CD8-positive, alpha-beta memory T cell (primary cell): ENCODE measurements at regions not wholly inside any gene's neighbourhood (a gene's known extent, or its start where the extent isn't known, plus 50 kb on each side); places are given as distances from the start of the nearest gene placed in this dataset.
"Not testable (repeated sequence)": the region's sequence is repeated elsewhere in the genome, so short reads cannot be mapped to it uniquely, and the experiment has no call there.

Source experiments
- CTCF ChIA-PET: fragments of 350-600 bp; sonication (Branson Sonifier 250); formaldehyde crosslinking; loops from one replicate; lab custom pipeline; 2021; ENCODE audit warnings: antibody characterized with exemption; lab: Charles Lee
- POLR2A ChIA-PET: fragments of 350-600 bp; sonication (Branson Sonifier 250); formaldehyde crosslinking; loops from one replicate; lab custom pipeline; 2021; ENCODE audit warnings: antibody characterized with exemption; lab: Charles Lee
- DNase-seq, 5 donors: peaks; one replicate each; pipeline versions ENCODE4 v3.0.0 to v3.0.0-alpha.2; 2020 to 2022; ENCODE audit warnings: mixed read lengths in 1 of 5
- H3K27ac ChIP-seq: one replicate; pipeline ENCODE4 v1.7.0; 2013; ENCODE audit warnings: low read depth, mild to moderate bottlenecking, low read length, moderate library complexity
- H3K27me3 ChIP-seq: 2 replicates; pipeline ENCODE4 v1.7.0; 2013; ENCODE audit warnings: low read length, mild to moderate bottlenecking; ENCODE audit not compliant: insufficient read depth, poor library complexity, severe bottlenecking
- H3K36me3 ChIP-seq: 2 replicates; pipeline ENCODE4 v1.7.0; 2013; ENCODE audit warnings: mild to moderate bottlenecking, low read length, moderate library complexity; ENCODE audit not compliant: insufficient read depth
- H3K4me1 ChIP-seq: 2 replicates; pipeline ENCODE4 v1.7.0; 2013; ENCODE audit warnings: mild to moderate bottlenecking, low read length, moderate library complexity; ENCODE audit not compliant: insufficient read depth
- H3K4me3 ChIP-seq: 2 replicates; pipeline ENCODE4 v1.7.0; 2013; ENCODE audit warnings: mild to moderate bottlenecking, low read length
- H3K9me3 ChIP-seq: 2 replicates; pipeline ENCODE4 v1.7.0; 2013; ENCODE audit warnings: mild to moderate bottlenecking, low read length
- H3K27ac Mint-ChIP-seq, 8 donors: one replicate each; pipeline ENCODE4 v1.8.0; 2020 to 2021; ENCODE audit warnings: mixed read lengths in 8 of 8, mild to moderate bottlenecking in 6 of 8, inconsistent platforms in 3 of 8, moderate library complexity in 3 of 8
- H3K27me3 Mint-ChIP-seq, 2 donors: one replicate each; pipeline ENCODE4 v1.8.0; 2020 to 2021; ENCODE audit warnings: mixed read lengths in 2 of 2, mild to moderate bottlenecking in 1 of 2, moderate library complexity in 1 of 2
- H3K36me3 Mint-ChIP-seq, 3 donors: one replicate each; pipeline ENCODE4 v1.8.0; 2020 to 2021; ENCODE audit warnings: mixed read lengths in 3 of 3, inconsistent platforms in 1 of 3, mild to moderate bottlenecking in 1 of 3
- H3K4me1 Mint-ChIP-seq, 3 donors: one replicate each; pipeline ENCODE4 v1.8.0; 2020 to 2021; ENCODE audit warnings: mixed read lengths in 3 of 3, inconsistent platforms in 1 of 3, mild to moderate bottlenecking in 1 of 3
- H3K4me3 Mint-ChIP-seq, 7 donors: one replicate each; pipeline ENCODE4 v1.8.0; 2020 to 2021; ENCODE audit warnings: mixed read lengths in 7 of 7, mild to moderate bottlenecking in 6 of 7, moderate library complexity in 4 of 7, inconsistent platforms in 2 of 7
- H3K9me3 Mint-ChIP-seq, 5 donors: one replicate each; pipeline ENCODE4 v1.8.0; 2020 to 2022; ENCODE audit warnings: mixed read lengths in 5 of 5, mild to moderate bottlenecking in 3 of 5, moderate library complexity in 2 of 5, inconsistent platforms in 1 of 5

GRCh38 chr3:164408326-164408725 is 670.0 kb downstream of the SI start:
- no peak overlapping the region for H3K4me3 Mint-ChIP-seq
- H3K27me3 Mint-ChIP-seq = no peaks in the 10 kb centered on the region

GRCh38 chr3:164407111-164407510 is 671.2 kb downstream of the SI start:
- POLR2A ChIA-PET = no interaction called here
- H3K9me3 ChIP-seq = no peaks in the 10 kb centered on the region
- Mint-ChIP-seq H3K36me3 (peaks cover 0 to 1% (median 0%) of the 10 kb centered on the region in 3 donors), H3K4me3 (no peak overlapping the region), H3K4me1 (no peaks in the 10 kb centered on the region), H3K9me3 (peaks cover 6 to 20% (median 10%) of the 10 kb centered on the region in 5 donors), H3K27ac (no peak overlapping the region), H3K27me3 (no peaks in the 10 kb centered on the region)
- H3K4me1 ChIP-seq = no peaks in the 10 kb centered on the region
- no peaks in the 10 kb centered on the region for H3K36me3 ChIP-seq
- DNase-seq = no peak
- CTCF ChIA-PET = no interaction called here
- H3K4me3 ChIP-seq = no peak overlapping the region
- no peak overlapping the region for H3K27ac ChIP-seq
- H3K27me3 ChIP-seq = no peaks in the 10 kb centered on the region

More at GRCh38 chr3:164408326-164408725, 670.0 kb downstream of the SI start:
- no peaks in the 10 kb centered on the region for H3K9me3 ChIP-seq
- H3K36me3 Mint-ChIP-seq = peaks cover 0 to 1% (median 0%) of the 10 kb centered on the region in 3 donors
- H3K27ac Mint-ChIP-seq = no peak overlapping the region
- ChIA-PET CTCF (no interaction called here), POLR2A (no interaction called here)
- H3K4me1 Mint-ChIP-seq = no peaks in the 10 kb centered on the region
- no peaks in the 10 kb centered on the region for H3K36me3 ChIP-seq
- no peaks in the 10 kb centered on the region for H3K27me3 ChIP-seq
- H3K27ac ChIP-seq = no peak overlapping the region
- H3K4me3 ChIP-seq = no peak overlapping the region
- H3K9me3 Mint-ChIP-seq = peaks cover 6 to 30% (median 13%) of the 10 kb centered on the region in 5 donors
- DNase-seq = no peak
- no peaks in the 10 kb centered on the region for H3K4me1 ChIP-seq

DNA sequence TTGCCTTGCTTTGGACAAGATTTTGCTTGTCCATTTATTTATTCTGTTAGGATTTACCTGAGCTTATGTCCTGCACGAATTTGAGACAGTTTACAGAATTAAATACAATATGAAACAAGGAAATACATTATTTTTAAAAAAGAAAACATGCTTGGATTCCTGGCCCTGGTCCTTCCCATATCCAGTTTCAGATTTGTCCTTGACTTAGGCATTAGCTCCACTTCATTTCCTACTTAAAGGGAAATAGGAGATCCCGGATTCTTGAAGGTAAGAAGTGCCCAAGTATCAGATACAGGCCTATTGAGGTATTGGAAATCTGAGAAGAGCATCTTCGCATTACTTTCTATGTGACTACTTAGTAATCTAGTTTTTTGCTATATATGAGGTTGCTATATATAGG is 672.0 kb downstream of the SI start:
- Mint-ChIP-seq H3K36me3 (no peaks in the 10 kb centered on the region), H3K4me1 (no peaks in the 10 kb centered on the region), H3K27ac (no peak overlapping the region), H3K27me3 (no peaks in the 10 kb centered on the region), H3K9me3 (peaks cover 2 to 22% (median 11%) of the 10 kb centered on the region in 5 donors), H3K4me3 (no peak overlapping the region)
- Histone ChIP-seq H3K9me3 (no peaks in the 10 kb centered on the region), H3K36me3 (no peaks in the 10 kb centered on the region), H3K27ac (no peak overlapping the region), H3K4me1 (no peaks in the 10 kb centered on the region), H3K27me3 (no peaks in the 10 kb centered on the region), H3K4me3 (no peak overlapping the region)
- ChIA-PET POLR2A (no interaction called here), CTCF (no interaction called here)
- DNase-seq = no peak

GRCh38 chr3:164401923-164402322 is 676.4 kb downstream of the SI start:
- H3K27ac Mint-ChIP-seq = no peak overlapping the region
- ChIA-PET CTCF (no interaction called here), POLR2A (no interaction called here)
- H3K9me3 Mint-ChIP-seq = peaks cover 0 to 19% (median 15%) of the 10 kb centered on the region in 5 donors
- H3K27me3 Mint-ChIP-seq = no peaks in the 10 kb centered on the region
- Histone ChIP-seq H3K4me3 (no peak overlapping the region), H3K27me3 (no peaks in the 10 kb centered on the region), H3K4me1 (no peaks in the 10 kb centered on the region), H3K9me3 (no peaks in the 10 kb centered on the region), H3K36me3 (no peaks in the 10 kb centered on the region), H3K27ac (no peak overlapping the region)
- H3K4me3 Mint-ChIP-seq = no peak overlapping the region
- no peaks in the 10 kb centered on the region for H3K4me1 Mint-ChIP-seq
- DNase-seq = no peak
- no peaks in the 10 kb centered on the region for H3K36me3 Mint-ChIP-seq

GRCh38 chr3:164401440-164401839 is 676.9 kb downstream of the SI start:
- H3K4me3 ChIP-seq, POLR2A ChIA-PET, H3K27me3 Mint-ChIP-seq, H3K27me3 ChIP-seq, H3K27ac Mint-ChIP-seq, H3K9me3 ChIP-seq, CTCF ChIA-PET, H3K4me1 Mint-ChIP-seq, H3K36me3 ChIP-seq, H3K36me3 Mint-ChIP-seq, H3K4me3 Mint-ChIP-seq, H3K4me1 ChIP-seq, DNase-seq, H3K27ac ChIP-seq: not testable (repeated sequence)
- peaks cover 0 to 16% (median 15%) of the 10 kb centered on the region in 5 donors for H3K9me3 Mint-ChIP-seq

- H3K9me3 ChIP-seq = no peaks in the 10 kb centered on the region
- Mint-ChIP-seq H3K27ac (no peak overlapping the region), H3K36me3 (no peaks in the 10 kb centered on the region), H3K27me3 (no peaks in the 10 kb centered on the region), H3K4me1 (no peaks in the 10 kb centered on the region), H3K4me3 (no peak overlapping the region), H3K9me3 (peaks cover 2 to 23% (median 11%) of the 10 kb centered on the region in 5 donors)
- ChIA-PET POLR2A (no interaction called here), CTCF (no interaction called here)
- no peaks in the 10 kb centered on the region for H3K4me1 ChIP-seq
- no peaks in the 10 kb centered on the region for H3K36me3 ChIP-seq
- no peak for DNase-seq
- H3K27me3 ChIP-seq = no peaks in the 10 kb centered on the region
- H3K4me3 ChIP-seq = no peak overlapping the region
- H3K27ac ChIP-seq = no peak overlapping the region
These were observed 680.8 kb downstream of the SI start for GRCh38 chr3:164397462-164397861.

- H3K27me3 Mint-ChIP-seq = no peaks in the 10 kb centered on the region
- CTCF ChIA-PET = no interaction called here
These were observed 685.1 kb downstream of the SI start for GRCh38 chr3:164393171-164393570.

DNA sequence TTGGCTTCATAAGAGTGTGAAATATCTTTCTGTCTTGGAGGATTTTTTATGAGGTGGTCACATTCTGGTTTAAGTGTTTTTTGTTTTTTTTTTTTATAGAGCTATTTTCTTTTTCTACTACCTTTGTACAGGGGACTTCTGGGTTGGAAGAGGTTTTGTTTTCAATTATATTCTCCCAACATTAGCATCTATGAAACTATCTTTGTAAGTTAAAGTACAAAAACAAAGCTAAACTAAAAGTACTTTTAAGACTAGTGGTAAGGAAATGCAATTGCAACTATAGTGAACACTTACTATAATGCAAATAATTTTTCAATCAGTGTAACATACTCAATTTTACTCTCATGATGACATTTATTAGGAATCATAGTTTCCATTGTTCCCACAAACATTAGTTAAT is 688.2 kb downstream of the SI start:
- H3K27ac ChIP-seq = no peak overlapping the region
- no peaks in the 10 kb centered on the region for H3K4me1 Mint-ChIP-seq
- no peak for DNase-seq
- H3K27me3 ChIP-seq = no peaks in the 10 kb centered on the region
- H3K4me1 ChIP-seq = no peaks in the 10 kb centered on the region
- H3K36me3 ChIP-seq = no peaks in the 10 kb centered on the region
- no peaks in the 10 kb centered on the region for H3K36me3 Mint-ChIP-seq
- no peak overlapping the region for H3K4me3 Mint-ChIP-seq
- H3K9me3 Mint-ChIP-seq = peaks cover 2 to 20% (median 4%) of the 10 kb centered on the region in 5 donors
- POLR2A ChIA-PET = no interaction called here
- CTCF ChIA-PET = no interaction called here
- no peaks in the 10 kb centered on the region for H3K27me3 Mint-ChIP-seq
- H3K27ac Mint-ChIP-seq = no peak overlapping the region
- H3K4me3 ChIP-seq = no peak overlapping the region
- no peaks in the 10 kb centered on the region for H3K9me3 ChIP-seq

More at GRCh38 chr3:164393171-164393570, 685.1 kb downstream of the SI start:
- H3K9me3 Mint-ChIP-seq = peaks cover 2 to 24% (median 3%) of the 10 kb centered on the region in 5 donors
- no peak overlapping the region for H3K4me3 Mint-ChIP-seq
- Histone ChIP-seq H3K27ac (no peak overlapping the region), H3K9me3 (no peaks in the 10 kb centered on the region), H3K4me3 (no peak overlapping the region), H3K27me3 (no peaks in the 10 kb centered on the region), H3K4me1 (no peaks in the 10 kb centered on the region), H3K36me3 (no peaks in the 10 kb centered on the region)
- no peaks in the 10 kb centered on the region for H3K36me3 Mint-ChIP-seq
- POLR2A ChIA-PET = no interaction called here
- no peaks in the 10 kb centered on the region for H3K4me1 Mint-ChIP-seq
- no peak overlapping the region for H3K27ac Mint-ChIP-seq
- DNase-seq = no peak

- Histone ChIP-seq H3K9me3 (no peaks in the 10 kb centered on the region), H3K4me1 (no peaks in the 10 kb centered on the region), H3K27ac (no peak overlapping the region), H3K4me3 (no peak overlapping the region), H3K27me3 (no peaks in the 10 kb centered on the region), H3K36me3 (no peaks in the 10 kb centered on the region)
- no peak for DNase-seq
- ChIA-PET POLR2A (no interaction called here), CTCF (no interaction called here)
- no peak overlapping the region for H3K27ac Mint-ChIP-seq
- no peaks in the 10 kb centered on the region for H3K27me3 Mint-ChIP-seq
- H3K4me1 Mint-ChIP-seq = no peaks in the 10 kb centered on the region
- no peak overlapping the region for H3K4me3 Mint-ChIP-seq
- no peaks in the 10 kb centered on the region for H3K36me3 Mint-ChIP-seq
- H3K9me3 Mint-ChIP-seq = peaks cover 0 to 9% (median 2%) of the 10 kb centered on the region in 5 donors
These were observed 691.1 kb downstream of the SI start for GRCh38 chr3:164387236-164387635.
